ENCODE measurements at regions not wholly inside any gene's neighbourhood (a gene's known extent, or its start where the extent isn't known, plus 50 kb on each side); places are given as distances from the start of the nearest gene placed in this dataset.

GRCh38 chrX:39161611-39162255, 360.5 kb downstream of the MID1IP1 start:
- TF ChIP-seq ZNF426 (tag by site-specific recombination; IDR thresholded peaks at IDR 0.05), result no peak
- TF ChIP-seq ZNF558 (tag by site-specific recombination; IDR thresholded peaks at IDR 0.05), result no peak
- no peak for TF ChIP-seq GLI2 (tag by site-specific recombination; IDR thresholded peaks at IDR 0.05; ENCODE audit: borderline replicate concordance, low read depth)
- no peak for TF ChIP-seq REST (tag by site-specific recombination; IDR thresholded peaks at IDR 0.05)
- no peak for TF ChIP-seq ZBTB20 (tag by site-specific recombination; IDR thresholded peaks at IDR 0.05)
- no peak for TF ChIP-seq ZNF747 (tag by site-specific recombination; IDR thresholded peaks at IDR 0.05)
- no peak for TF ChIP-seq CTCF (tag by site-specific recombination; IDR thresholded peaks at IDR 0.05)
- no peak for TF ChIP-seq ZNF362 (tag by site-specific recombination; IDR thresholded peaks at IDR 0.05)
- no peak for TF ChIP-seq ZNF26 (tag by site-specific recombination; IDR thresholded peaks at IDR 0.05)
- no peak for TF ChIP-seq PBX3 (CRISPR knock-in tag; IDR thresholded peaks at IDR 0.05)

All from HEK293 (cell line).